ENCODE measurements at regions not wholly inside any gene's neighbourhood (a gene's known extent, or its start where the extent isn't known, plus 50 kb on each side); places are given as distances from the start of the nearest gene placed in this dataset.

GRCh38 chr3:154780263-154780662 lies 299.9 kb upstream of the MME start:
- H3K4me3 ChIP-seq (ENCODE audit: low read length): no peak overlapping the region
- no peak for DNase-seq (ENCODE audit: low read depth)
- no peak for TF ChIP-seq CTCF (conservative IDR thresholded peaks at IDR 0.05; ENCODE audit: low read depth, low read length)

GRCh38 chr3:154779571-154779970 lies 300.5 kb upstream of the MME start:
- no peak for TF ChIP-seq CTCF (conservative IDR thresholded peaks at IDR 0.05; ENCODE audit: low read depth, low read length)
- peak; percentile 90 for DNase-seq (ENCODE audit: low read depth)
- no peak overlapping the region for H3K4me3 ChIP-seq (ENCODE audit: low read length)

- DNase-seq (ENCODE audit: low read depth): no peak
- no peak overlapping the region for H3K4me3 ChIP-seq (ENCODE audit: low read length)
- TF ChIP-seq CTCF (conservative IDR thresholded peaks at IDR 0.05; ENCODE audit: low read depth, low read length): no peak
These were observed 302.1 kb upstream of the MME start for GRCh38 chr3:154778057-154778456.

- TF ChIP-seq CTCF (conservative IDR thresholded peaks at IDR 0.05; ENCODE audit: low read depth, low read length): no peak
- DNase-seq (ENCODE audit: low read depth): peak; percentile 93
- no peak overlapping the region for H3K4me3 ChIP-seq (ENCODE audit: low read length)
These were observed 303.4 kb upstream of the MME start for GRCh38 chr3:154776549-154777225.

DNA sequence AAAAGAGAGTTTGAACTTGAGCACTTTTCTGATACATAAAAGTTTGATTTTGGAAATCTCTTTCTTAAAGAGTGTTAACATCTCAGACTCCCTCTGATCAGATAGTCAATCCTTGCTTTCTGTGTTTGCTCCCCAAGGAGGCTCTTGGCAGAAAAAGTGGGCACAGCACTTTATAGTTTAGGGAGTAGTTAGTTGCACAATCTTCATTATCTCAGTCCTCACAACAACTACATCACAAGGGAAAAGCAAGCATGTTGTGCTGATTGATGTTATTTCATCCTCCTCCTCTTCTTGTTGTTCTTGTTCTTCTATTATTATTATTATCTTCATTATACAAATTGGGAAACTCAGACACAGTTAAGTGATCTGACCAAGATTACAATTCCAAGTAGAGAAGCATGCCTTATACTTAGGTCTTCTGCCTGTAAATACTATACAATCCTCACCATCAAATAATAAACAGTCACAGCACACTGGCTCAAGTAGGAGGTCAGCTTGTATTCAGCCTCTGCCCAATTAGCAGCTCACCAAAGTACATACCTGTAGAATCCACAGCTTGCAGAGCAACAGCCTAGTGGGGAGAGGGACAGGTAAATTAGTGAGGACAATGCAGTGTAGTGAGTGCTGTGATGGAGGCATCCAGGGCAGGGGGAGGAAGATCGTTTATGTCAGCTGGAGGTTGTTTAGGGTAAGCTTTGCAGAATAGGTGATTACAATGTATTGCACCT lies 304.1 kb upstream of the MME start:
- DNase-seq (ENCODE audit: low read depth): no peak
- no peak overlapping the region for H3K4me3 ChIP-seq (ENCODE audit: low read length)
- no peak for TF ChIP-seq CTCF (conservative IDR thresholded peaks at IDR 0.05; ENCODE audit: low read depth, low read length)

GRCh38 chr3:154766765-154767503 lies 313.2 kb upstream of the MME start:
- H3K4me3 ChIP-seq (ENCODE audit: low read length): no peak overlapping the region
- DNase-seq (ENCODE audit: low read depth): no peak
- TF ChIP-seq CTCF (conservative IDR thresholded peaks at IDR 0.05; ENCODE audit: low read depth, low read length): no peak
